HG02840 (cell line): ENCODE measurements at regions not wholly inside any gene's neighbourhood (a gene's known extent, or its start where the extent isn't known, plus 50 kb on each side); places are given as distances from the start of the nearest gene placed in this dataset.
"Not testable (repeated sequence)": the region's sequence is repeated elsewhere in the genome, so short reads cannot be mapped to it uniquely, and the experiment has no call there.

Experiments
- ATAC-seq: cut with Tn5 transposase; IDR thresholded peaks from one replicate; pipeline ENCODE4 v1.9.1; 2021; ENCODE audit warnings: mild to moderate bottlenecking, moderate library complexity, moderate number of reproducible peaks; ENCODE audit not compliant: unreplicated experiment, low FRiP score

DNA sequence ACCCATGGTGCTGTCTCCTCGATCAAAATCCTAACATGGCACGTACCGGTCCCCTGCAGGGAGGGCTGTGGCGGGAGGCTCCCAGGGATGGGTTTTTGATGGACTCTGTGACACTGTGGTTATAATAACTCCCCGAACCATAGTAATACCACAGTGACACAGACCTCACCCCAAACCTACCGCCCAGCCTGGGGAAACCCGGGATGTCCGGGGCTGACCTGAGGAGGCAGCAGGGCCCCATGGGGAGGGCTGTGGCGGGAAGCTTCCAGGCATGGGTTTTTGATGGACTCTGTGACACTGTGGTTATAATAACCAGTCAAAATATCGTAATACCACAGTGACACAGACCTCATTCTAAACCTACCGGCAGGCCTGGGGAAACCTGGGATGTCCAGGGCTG is 378.0 kb downstream of the TMEM121 start:
- ATAC-seq = no peak

DNA sequence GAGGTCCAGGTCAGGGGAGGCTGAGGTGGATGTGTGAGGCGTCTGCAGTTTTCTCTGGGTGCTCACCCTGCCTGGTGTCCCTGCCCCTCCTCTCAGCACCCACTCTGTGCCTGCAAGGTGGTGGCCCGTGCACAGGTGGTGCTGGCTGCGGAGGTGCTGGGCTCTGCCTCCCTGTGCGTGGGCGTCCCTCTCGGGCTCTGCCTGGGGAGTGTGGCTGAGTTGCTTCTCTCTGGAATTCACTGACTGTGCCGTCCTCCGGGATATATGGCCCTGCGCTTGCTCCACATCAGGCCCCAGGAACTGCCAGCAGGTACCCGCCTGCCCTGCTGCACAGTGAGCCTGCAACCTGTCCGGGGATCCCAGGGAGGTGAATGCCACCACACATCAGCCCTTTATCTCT is 379.1 kb downstream of the TMEM121 start:
- ATAC-seq = no peak

DNA sequence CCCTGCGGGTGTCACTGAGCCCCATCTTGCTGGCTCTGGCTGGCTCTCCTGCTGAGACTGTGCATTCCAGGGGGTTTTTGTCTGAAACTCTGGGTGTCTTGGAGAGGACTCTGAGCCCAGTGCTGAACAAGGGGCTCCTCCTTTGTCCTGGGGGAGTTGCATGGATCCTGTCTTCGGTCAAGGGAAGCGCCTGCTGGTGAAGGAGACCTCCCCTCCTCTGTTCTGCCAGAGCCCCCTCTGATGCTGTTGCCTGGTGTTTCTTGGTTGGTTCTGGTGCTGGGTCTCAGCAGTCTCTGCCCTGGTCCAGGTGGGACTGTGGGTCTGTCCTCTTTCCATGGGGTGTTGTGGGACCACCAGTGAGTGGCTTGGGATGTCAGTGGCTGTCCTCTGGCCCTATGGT is 380.9 kb downstream of the TMEM121 start:
- ATAC-seq = no peak

DNA sequence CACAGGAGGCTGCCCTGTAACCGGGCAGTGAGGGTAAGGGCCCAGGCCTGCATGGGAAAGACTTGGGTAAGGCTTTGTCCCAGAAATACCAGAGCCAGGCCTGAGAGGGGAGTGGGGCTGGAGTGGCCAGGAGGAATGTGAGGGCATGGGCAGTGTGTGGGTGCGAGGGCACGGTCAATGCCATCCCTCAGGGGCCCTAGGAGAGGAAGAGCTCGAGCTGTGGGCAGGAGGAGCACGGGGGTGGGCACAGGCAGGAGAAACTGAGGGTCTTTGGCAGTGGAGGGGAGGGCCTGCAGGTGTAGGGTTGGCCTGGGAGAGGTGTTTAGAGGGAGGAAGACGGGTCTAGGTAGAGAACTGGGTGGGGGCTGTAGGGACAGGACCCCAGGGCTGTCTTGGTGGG is 381.6 kb downstream of the TMEM121 start:
- ATAC-seq = no peak

DNA sequence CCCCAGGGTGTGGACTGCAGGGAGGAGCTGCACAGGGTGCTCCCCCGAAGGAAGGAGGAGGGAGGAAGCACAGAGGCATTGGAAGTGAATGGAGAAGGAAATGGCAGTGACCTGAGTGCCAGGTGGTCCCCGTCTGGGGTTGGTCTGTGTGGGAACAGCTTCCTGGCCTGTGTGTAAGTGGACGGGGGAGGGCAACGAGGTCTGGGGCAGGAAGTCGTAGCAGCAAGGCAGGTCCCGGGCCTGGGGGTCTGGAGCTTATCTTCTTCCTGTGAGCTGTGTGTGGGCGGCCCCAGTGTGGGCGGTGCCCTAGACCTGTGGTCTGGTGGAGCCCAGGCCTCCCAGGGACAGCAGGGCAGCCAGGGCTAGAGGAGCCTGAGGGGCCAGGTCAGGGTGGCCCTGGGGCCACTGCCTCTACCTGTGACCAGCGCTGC is 382.1 kb downstream of the TMEM121 start:
- no peak for ATAC-seq

DNA sequence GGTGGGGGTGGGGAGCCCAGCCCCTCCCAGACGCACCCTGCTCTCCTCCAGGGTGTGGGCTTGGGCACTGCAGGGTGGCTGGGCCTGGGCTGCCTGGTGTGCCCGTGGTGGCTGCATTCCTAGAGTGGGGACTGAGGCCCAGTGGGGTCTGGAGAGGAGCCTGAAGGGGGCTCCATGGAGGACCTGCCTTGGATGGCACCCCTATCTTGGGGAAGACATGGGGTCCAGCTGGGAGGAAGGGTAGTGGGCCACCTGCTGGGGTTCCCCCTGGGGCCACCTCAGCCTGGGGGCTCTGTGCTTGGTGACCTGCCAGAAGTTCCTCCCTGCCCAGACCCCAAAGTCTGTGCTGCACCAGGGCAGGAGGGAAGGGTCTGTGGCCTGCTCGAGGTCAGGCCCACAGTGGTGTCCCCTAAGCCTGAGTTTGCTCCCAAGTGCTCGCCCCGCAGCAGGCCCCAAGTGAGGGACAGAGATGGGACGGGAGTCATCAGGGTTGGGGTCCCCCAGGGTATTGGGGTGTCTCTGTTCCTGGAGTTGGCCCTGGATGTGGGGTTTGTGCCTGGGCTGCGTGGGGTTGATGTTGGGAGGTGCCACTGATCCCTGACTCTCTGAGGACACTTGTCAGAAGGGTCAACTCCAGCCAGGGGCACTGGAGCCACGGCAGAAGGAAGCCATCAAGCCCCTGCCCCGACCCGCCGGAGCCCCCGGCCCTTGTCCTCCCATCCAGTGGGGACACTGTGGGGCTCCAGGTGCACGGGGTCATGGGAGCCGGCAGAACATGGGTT is 382.9 kb downstream of the TMEM121 start:
- ATAC-seq = no peak

DNA sequence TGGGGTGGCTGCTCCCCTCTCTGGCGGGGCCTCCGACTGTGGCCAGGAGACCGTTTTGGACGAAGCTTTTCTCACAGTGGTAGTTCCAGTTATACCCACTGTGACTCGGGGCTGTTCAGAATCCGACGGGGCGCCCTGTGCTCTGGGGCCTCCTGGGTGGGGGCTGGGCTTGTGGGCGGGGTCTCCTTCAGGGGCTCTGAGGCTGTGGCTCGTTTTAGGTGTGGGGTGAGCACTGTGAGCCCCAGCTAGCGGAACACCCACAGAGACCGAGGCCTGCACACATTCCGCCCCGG is 383.4 kb downstream of the TMEM121 start:
- not testable (repeated sequence) for ATAC-seq

DNA sequence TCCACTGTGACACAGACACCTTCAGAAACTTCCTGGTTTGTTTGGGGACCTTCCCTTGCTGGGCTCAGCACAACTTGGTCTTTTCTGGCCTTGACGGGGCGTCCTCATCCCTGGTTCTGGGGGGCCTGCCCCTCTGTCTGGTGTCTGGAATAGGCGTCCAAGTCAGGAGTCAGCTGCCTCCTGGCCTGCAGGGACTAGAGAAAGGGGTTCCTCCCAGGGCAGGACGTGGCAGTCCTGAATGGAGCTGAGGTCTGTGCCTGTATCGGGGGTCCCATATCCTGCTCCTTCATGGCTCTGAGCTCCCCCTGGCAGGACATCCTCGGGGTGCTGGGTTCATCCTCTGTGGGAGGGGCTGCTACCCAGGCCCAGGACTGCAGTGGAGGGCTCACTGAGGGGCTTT is 384.0 kb downstream of the TMEM121 start:
- no peak for ATAC-seq

DNA sequence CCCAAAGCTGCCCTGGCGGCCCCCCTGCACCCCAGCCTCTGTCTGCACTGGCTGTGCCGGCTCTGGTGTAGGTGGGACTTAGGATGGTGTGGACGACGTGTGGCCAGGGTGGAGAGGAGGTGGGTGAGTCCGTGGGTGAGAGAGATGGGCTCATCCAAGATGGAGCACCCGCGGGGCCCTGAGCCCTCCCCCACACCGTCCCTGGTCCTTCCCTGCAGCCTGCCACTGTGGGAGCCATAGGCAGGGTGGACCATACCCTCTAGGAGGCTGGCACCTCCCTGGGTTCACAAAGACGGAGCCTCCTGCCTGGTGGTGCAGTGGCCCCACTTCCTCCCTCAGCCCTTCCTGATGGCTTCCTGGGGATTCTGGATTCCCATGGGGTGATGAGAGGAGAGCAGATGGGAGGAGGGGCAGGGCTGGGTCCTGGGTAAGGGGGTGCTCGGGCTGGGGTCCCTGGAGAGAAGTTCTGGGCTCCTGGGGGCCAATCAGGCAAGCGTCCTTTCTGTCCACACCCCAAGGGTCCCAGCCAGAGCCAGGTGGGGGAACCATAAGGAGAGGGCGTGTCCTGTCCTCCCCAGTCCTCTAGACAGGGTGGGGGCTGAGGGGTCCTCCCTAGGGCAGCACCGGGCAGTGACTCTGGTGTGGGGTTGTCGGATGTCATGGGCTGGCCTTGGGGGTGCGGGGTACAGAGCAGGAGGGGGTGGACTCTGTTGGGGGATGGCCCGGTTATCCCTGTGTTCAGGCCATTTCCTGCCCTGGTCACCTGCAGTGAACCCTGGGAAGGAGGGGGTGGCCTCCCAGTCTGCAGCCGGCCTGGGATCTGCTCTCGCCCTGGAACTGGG is 384.8 kb downstream of the TMEM121 start:
- no peak for ATAC-seq

DNA sequence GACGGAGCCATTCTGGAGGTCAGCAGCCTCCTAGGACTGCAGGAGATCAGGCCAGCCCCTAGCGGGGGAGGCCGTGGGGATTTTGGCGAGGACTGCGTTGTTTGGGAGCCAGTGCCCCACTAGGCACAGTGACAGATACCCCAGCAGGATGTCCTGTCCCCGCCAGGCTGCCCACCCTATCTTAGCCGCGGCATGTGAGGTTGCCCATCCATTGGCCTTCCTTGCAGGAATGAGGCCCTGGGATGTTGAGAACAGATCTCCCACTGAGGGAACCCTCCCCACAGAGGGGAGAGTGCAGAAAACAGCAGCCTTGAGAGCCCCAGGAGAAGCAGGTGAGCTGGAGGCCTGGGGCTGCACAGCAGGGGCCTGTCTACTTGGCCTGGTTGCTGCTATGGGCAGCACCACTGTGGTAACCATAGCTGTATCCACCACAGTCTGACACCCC is 385.5 kb downstream of the TMEM121 start:
- ATAC-seq = not testable (repeated sequence)

DNA sequence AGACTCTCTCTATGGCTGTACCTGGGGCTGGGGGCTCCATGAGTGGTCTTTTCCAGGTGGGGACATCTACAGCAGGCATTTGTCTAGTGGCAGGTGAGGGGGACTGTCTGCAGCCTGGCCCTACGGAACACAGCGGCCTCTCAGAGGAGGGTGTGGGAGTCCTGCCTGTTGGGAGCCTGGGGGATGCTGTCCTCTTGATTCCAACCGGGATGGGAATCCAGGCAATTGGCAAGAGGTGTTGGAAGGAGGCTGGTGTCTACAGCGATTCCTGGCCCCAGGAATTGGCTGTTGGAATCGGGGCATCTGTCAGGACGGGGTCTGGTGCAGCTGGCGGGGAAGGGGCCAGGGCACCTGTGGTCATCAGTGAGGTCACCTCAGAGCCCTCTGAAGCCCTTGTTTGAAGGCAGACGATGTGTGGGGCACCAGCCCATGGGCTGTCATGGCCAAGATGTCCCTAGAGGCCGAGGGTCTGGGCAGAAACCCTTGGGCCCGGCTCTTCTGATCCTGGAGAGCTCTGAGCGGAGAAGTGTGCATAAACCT is 386.3 kb downstream of the TMEM121 start:
- no peak for ATAC-seq

DNA sequence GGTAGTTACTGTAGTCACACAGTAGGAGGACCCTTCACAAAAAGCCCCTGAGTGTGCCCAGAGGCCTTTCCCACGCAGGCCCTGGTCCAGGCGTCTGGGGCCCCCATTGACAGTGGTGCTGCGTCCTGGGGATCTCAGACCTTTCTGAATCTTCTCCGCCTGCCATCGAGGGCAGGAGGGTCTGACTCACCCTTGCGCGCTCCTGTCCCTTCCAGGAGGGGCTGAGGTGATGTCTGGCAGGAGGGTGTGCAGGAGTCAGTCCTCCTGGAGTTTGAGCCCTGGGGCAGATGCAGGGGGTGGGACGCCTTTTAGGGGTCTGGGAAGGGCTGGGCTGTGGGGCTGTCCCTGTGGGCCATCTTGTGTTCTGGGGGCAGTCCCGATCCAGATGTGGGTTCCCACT is 386.8 kb downstream of the TMEM121 start:
- ATAC-seq = no peak

DNA sequence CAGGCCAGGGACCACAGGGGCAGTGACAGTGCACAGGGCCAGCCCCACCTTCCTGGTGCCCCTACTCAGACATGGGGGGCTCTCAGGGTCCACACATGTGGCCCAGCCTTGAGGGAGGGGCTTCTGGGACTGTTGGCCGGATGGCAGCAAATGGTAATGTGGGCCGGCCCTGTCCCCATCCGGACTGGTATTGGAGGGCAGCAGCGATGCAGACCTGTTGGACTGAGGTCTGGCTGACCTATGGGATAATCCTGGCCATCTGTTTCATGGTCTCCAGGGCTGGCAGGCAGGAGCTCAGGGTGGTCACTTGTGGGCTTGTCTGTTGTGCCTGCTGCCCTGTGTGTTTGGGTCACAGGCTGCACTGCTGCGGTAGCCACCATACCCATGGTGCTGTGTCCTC is 387.5 kb downstream of the TMEM121 start:
- ATAC-seq = no peak

DNA sequence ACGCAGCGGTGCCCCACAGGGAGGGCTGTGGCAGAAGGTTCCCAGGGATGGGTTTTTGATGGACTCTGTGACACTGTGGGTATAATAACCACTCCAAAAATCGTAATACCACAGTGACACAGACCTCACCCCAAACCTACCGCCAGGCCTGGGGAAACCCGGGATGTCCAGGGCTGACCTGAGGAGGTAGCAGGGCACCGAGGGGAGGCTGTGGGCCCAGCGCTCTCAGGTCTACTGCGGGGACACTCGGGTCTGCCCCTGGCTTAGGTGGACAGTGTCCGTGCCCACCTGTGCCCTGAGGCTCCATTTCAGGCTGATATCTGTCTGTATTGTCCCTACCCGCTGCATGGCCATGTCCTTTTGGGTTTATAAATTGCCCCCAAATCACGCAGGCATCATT is 387.9 kb downstream of the TMEM121 start:
- not testable (repeated sequence) for ATAC-seq

DNA sequence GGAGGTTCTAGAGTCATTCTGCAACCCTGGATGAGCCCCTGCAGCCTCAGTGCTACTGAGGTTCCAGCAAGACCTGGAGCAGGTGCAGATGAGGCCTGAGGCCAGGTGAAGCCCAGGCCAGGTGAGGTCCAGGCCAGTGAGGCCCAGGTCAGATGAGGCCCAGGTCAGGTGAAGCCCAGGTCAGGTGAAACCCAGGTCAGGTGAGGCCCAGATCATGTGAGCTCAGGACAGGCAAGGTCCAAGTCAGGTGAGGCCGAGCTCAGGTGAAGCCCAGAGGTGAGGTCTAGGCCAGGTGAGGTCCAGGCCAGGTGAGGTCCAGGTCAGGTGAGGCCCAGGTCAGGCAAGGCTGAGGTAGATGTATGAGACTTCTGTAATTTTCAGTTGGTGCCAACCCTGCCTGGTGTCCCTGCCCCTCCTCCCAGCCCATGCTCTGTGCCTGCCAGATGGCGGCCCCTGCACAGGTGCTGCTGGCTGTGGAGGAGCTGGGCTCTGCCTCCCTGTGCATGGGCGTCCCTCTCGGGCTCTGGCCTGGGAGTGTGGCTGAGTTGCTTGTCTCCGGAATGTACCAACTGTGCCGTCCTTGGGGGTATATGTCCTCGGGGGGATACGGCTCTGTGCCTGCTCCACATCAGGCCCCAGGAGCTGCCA is 388.5 kb downstream of the TMEM121 start:
- no peak for ATAC-seq

DNA sequence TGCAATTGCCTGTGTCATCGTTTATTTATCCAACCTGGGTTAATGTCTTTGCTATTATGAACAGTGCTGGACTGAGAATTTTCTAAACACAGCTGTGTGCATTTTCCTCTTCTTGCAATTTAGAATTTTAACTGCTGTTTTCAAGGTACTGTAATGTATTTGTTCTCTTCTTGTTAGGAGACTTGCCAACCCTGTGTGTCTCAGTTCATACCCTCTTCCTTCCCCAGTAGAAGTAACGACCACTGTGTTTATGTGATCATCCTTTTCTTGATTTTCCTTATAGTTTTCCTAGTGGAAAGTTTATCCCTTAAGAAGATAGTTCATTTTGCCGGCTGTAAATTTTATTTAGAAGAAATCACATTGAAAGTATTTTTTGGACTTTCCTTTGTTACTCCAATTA is 389.2 kb downstream of the TMEM121 start:
- ATAC-seq = not testable (repeated sequence)

DNA sequence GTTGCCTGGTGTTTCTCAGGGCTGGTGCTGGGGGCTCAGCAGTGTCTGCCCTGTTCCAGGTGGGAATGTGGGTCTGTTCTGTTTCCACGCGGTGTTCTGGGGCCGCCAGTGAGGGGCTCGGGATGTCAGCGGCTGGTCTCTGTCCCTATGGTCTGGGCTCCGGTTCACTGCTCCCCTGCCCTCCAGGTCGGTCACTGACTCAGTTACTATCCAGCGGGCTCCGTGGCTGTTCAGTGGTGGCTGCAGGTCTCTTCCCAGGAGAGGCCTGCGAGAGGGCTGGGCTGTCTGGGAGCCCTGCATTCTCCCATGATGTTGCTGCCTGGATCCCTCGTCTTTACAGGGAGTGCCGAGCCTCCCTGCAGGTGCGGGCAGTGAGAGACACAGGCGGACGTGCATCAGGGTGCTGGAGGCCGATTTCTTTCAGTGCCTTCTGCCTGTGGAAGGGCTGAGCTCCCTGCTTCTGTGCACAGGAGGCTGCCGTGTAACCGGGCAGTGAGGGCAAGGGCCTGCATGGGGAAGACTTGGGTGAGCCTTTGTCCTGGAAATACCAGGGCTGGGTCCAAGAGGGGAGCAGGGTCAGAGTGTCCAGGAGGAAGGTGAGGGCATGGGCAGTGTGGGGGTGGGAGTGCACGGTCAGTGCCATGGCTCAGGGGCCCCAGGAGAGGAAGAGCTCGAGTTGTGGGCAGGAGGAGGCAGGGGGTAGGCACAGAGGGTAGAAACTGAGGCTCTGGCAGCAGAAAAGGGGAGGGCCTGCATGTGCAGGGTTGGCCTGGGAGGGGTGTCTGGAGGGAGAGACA is 391.0 kb downstream of the TMEM121 start:
- ATAC-seq = not testable (repeated sequence)

DNA sequence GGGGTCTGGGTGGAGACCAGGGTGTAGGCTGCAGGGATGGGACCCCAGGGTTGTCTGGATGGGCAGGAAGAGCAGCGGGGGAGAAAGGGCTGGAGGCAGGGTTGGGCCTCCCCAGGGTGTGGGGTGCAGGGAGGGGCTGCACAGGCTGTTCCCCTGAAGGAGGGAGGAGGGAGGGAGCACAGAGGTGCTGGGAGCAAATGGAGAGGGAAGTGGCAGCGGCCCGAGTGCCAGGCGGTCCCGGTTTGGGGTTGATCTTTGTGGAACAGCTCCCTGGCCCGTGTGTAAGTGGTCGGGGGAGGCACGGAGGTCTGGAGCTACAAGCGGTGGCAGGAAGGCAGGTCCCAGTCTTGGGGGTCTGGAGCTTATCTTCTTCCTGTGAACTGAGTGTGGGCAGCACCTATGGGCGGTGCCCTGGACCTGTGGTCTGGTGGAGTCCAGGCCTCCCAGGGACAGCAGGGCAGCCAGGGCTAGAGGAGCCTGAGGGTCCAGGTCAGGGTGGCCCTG is 391.6 kb downstream of the TMEM121 start:
- ATAC-seq = no peak

DNA sequence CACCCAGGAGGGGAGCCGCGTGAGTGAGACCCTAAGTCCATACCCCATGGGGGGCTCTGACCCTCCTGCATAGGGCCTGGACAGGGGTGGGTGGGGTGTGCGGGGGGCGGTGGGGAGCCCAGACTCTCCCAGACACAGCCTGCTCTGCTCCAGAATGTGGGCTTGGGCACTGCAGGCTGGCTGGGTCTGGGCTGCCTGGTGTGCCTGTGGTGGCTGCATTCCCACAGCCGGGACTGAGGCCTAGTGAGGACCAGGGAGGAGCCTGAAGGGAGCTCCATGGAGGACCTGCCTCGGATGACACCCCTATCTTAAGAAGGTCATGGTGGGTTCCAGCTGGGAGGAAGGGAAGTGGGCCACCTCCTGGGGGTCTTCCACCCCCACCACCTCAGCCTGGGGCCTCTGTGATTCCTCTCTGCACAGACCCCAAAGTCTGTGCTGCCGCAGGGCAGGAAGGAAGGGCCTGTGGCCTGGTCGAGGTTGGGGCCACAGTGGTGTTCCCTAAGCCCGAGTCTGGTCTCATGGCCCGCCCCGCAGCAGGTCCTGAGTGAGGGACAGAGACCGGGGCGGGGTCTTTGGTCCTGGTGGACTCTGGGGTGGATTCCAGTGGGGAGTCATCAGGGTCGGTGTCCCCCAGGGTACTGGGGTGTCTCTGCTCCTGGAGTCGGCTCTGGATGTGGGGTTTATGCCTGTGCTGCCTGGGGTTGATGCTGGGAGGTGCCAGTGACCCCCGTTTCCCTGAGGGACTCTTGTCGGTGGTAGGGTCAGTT is 392.3 kb downstream of the TMEM121 start:
- ATAC-seq = no peak
